ENCODE measurements at regions not wholly inside any gene's neighbourhood (a gene's known extent, or its start where the extent isn't known, plus 50 kb on each side); places are given as distances from the start of the nearest gene placed in this dataset.

DNA sequence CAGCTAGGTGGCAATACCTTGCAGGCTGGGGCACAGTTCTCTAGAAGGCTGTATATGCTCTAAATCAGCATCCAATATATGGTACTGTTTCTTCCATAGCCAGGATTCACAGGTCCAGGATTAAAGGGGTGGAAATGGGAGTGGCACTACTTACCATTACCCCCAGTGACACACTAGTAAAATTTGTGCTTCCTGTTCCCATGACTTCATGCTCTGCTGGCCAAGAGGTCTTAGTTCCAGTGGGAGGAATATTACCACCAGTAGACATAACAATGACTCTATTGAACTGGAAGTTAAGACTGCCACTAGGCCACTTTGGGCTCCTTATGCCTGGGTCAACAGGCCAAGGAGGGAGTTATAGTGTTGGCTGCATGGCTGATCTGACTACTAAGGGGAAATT, 174.3 kb upstream of the TNFAIP3 start:
- Histone ChIP-seq H3K27me3 (ENCODE audit: insufficient read depth) (no peaks in the 10 kb centered on the region), H3K79me2 (ENCODE audit: insufficient read depth) (no peaks in the 10 kb centered on the region), H2AFZ (ENCODE audit: low read depth) (no peak overlapping the region), H3K4me1 (ENCODE audit: control insufficient read depth in 1 of 2, insufficient read depth in 2 of 2, low read depth in 1 of 2, low read length in 1 of 2) (no peaks in the 10 kb centered on the region), H3K4me2 (no peak overlapping the region), H3K9me2 (no peaks in the 10 kb centered on the region), H3K4me3 (ENCODE audit: low read depth in 2 of 2, low read length in 1 of 2) (no peak overlapping the region), H3F3A (replicated peaks; ENCODE audit: insufficient read depth) (no peaks in the 10 kb centered on the region), H3K36me3 (replicated peaks in 1 of 2; ENCODE audit: control insufficient read depth in 1 of 2, insufficient read depth in 2 of 2, low read length in 1 of 2) (no peaks in the 10 kb centered on the region), H3K9me3 (no peaks in the 10 kb centered on the region), H3K9ac (no peak overlapping the region), H3K27ac (ENCODE audit: low read depth in 2 of 2, low read length in 1 of 2) (no peak overlapping the region), H4K20me1 (ENCODE audit: insufficient read depth) (no peaks in the 10 kb centered on the region)
- POLR2A ChIA-PET: no interaction called here
- no peak for DNase-seq
- CTCF ChIA-PET: interaction anchor here (0.6 to 2.2 kb wide), 2 partner anchors 8 to 16 kb away, joined by 3 to 9 read pairs; no protein-coding TSS in a partner anchor
- no peak for TF ChIP-seq MXI1 (IDR thresholded peaks at IDR 0.05; ENCODE audit: low read depth, low read length)

DNA sequence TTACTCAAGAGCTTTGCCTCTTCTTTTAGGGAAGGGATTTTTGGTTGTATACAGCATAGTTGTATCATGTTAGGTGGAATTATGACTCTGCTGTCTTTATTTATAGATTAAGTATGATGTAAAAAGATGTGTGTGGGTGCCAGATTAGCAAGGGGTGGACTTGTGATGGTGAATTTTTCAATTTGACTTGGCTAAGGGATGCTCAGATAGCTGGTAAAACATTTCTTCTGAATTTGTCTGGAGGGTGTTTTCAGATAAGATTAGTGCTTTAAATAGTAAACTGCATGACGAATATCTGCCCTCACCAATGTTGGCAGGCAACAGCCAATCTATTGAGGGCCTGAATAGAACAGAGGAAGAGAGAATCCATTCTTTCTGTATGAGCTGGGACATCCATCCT, 173.3 kb upstream of the TNFAIP3 start:
- Histone ChIP-seq H3K79me2 (ENCODE audit: insufficient read depth) (no peaks in the 10 kb centered on the region), H2AFZ (ENCODE audit: low read depth) (no peak overlapping the region), H3K4me3 (ENCODE audit: low read depth in 2 of 2, low read length in 1 of 2) (no peak overlapping the region), H3K9me3 (no peaks in the 10 kb centered on the region), H3K4me2 (no peak overlapping the region), H4K20me1 (ENCODE audit: insufficient read depth) (no peaks in the 10 kb centered on the region), H3F3A (replicated peaks; ENCODE audit: insufficient read depth) (no peaks in the 10 kb centered on the region), H3K4me1 (ENCODE audit: control insufficient read depth in 1 of 2, insufficient read depth in 2 of 2, low read depth in 1 of 2, low read length in 1 of 2) (no peaks in the 10 kb centered on the region), H3K27ac (ENCODE audit: low read depth in 2 of 2, low read length in 1 of 2) (no peak overlapping the region), H3K9ac (no peak overlapping the region), H3K27me3 (ENCODE audit: insufficient read depth) (no peaks in the 10 kb centered on the region; the same call in 1 of the 2 replicates), H3K9me2 (no peaks in the 10 kb centered on the region), H3K36me3 (replicated peaks in 1 of 2; ENCODE audit: control insufficient read depth in 1 of 2, insufficient read depth in 2 of 2, low read length in 1 of 2) (no peaks in the 10 kb centered on the region)
- POLR2A ChIA-PET: no interaction called here
- 0% methylated on average over 1 of the region's 1 CpG for WGBS (ENCODE audit: low lambda C conversion rate)
- TF ChIP-seq GATA2 (CRISPR knock-in tag; IDR thresholded peaks at IDR 0.05) (no peak), SMC3 (IDR thresholded peaks at IDR 0.05; ENCODE audit: low read depth, low read length) (no peak), POLR2AphosphoS5 (IDR thresholded peaks at IDR 0.05; ENCODE audit: low read depth, low read length) (no peak), EP300 (IDR thresholded peaks at IDR 0.05; ENCODE audit: borderline replicate concordance in 1 of 2, low read depth in 1 of 2, low read length in 1 of 2) (no peak)
- no peak for DNase-seq
- CTCF ChIA-PET: interaction anchor here (2.2 kb wide), 1 partner anchor 15 kb away, joined by 9 read pairs; no protein-coding TSS in a partner anchor

DNA sequence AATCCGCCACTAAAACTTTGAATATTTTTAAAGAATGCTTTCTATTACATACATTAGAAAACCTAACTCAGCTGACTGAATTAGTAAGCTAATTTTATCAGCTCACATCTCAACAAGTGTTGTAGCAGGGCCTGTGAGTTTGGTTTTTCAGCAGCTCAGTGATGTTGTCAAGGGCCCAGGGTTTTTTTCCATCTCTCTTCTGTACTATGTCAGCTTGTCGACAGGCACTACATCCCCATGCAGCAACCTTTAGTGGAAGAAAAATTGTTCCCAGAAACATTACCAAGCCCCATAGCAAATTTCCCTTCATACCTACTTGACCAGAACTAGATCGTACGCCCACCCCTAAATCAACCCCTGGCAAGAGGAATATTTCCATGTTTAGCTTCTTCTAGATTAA, 170.3 kb upstream of the TNFAIP3 start:
- POLR2A ChIA-PET: no interaction called here
- no peaks in the 10 kb centered on the region for H3F3A ChIP-seq (replicated peaks; ENCODE audit: insufficient read depth)
- no peaks in the 10 kb centered on the region for H3K9me3 ChIP-seq
- DNase-seq: no peak
- H3K4me2 ChIP-seq: no peak overlapping the region
- no peaks in the 10 kb centered on the region for H3K79me2 ChIP-seq (ENCODE audit: insufficient read depth)
- H2AFZ ChIP-seq (ENCODE audit: low read depth): no peak overlapping the region
- TF ChIP-seq RAD21 (IDR thresholded peaks at IDR 0.05; ENCODE audit: low read length) (no peak), EZH2phosphoT487 (IDR thresholded peaks at IDR 0.05; ENCODE audit: borderline replicate concordance, low read depth) (no peak), SMC3 (IDR thresholded peaks at IDR 0.05; ENCODE audit: low read depth, low read length) (no peak), CHD2 (IDR thresholded peaks at IDR 0.05; ENCODE audit: low read length, partially characterized antibody) (no peak), MEF2A (IDR thresholded peaks at IDR 0.05; ENCODE audit: borderline replicate concordance, low read depth) (no peak), EP300 (IDR thresholded peaks at IDR 0.05; ENCODE audit: borderline replicate concordance in 1 of 2, low read depth in 1 of 2, low read length in 1 of 2) (no peak), POLR2AphosphoS5 (IDR thresholded peaks at IDR 0.05; ENCODE audit: low read depth, low read length) (no peak), ELF1 (IDR thresholded peaks at IDR 0.05) (no peak), JUND (IDR thresholded peaks at IDR 0.05) (no peak), SIN3A (IDR thresholded peaks at IDR 0.05; ENCODE audit: borderline replicate concordance, low read depth, low read length) (no peak)
- no peak overlapping the region for H3K9ac ChIP-seq
- no peaks in the 10 kb centered on the region for H3K9me2 ChIP-seq
- CTCF ChIA-PET: interaction anchor here (3.3 kb wide), 1 partner anchor 12 kb away, joined by 16 read pairs; no protein-coding TSS in a partner anchor
- no peak overlapping the region for H3K27ac ChIP-seq (ENCODE audit: low read depth in 2 of 2, low read length in 1 of 2)
- H3K36me3 ChIP-seq (replicated peaks in 1 of 2; ENCODE audit: control insufficient read depth in 1 of 2, insufficient read depth in 2 of 2, low read length in 1 of 2): no peaks in the 10 kb centered on the region
- H3K27me3 ChIP-seq (ENCODE audit: insufficient read depth): no peaks in the 10 kb centered on the region; the same call in 1 of the 2 replicates
- no peaks in the 10 kb centered on the region for H3K4me1 ChIP-seq (ENCODE audit: control insufficient read depth in 1 of 2, insufficient read depth in 2 of 2, low read depth in 1 of 2, low read length in 1 of 2)
- no peaks in the 10 kb centered on the region for H4K20me1 ChIP-seq (ENCODE audit: insufficient read depth)
- no peak overlapping the region for H3K4me3 ChIP-seq (ENCODE audit: low read depth in 2 of 2, low read length in 1 of 2)
- WGBS (ENCODE audit: low lambda C conversion rate): 24% methylated on average over 4 of the region's 4 CpGs

Measured in SK-N-SH (cell line).